Muscle layer of duodenum (tissue), 2 donors: ENCODE measurements at regions not wholly inside any gene's neighbourhood (a gene's known extent, or its start where the extent isn't known, plus 50 kb on each side); places are given as distances from the start of the nearest gene placed in this dataset.

Experiments used
- H3K27ac ChIP-seq: one replicate; pipeline ENCODE4 v1.7.0; 2013; ENCODE audit warnings: mild to moderate bottlenecking, low read length
- H3K27me3 ChIP-seq: one replicate; pipeline ENCODE4 v1.7.0; 2013; ENCODE audit warnings: low read depth, mild to moderate bottlenecking, control low read depth, low read length
- H3K36me3 ChIP-seq, 2 donors: one replicate each; pipeline ENCODE4 v1.7.0; 2013; ENCODE audit warnings: low read length in 2 of 2, control low read depth in 1 of 2, mild to moderate bottlenecking in 1 of 2; ENCODE audit not compliant: insufficient read depth in 2 of 2, control insufficient read depth in 1 of 2
- H3K4me1 ChIP-seq, 2 donors: one replicate each; pipeline ENCODE4 v1.7.0; 2013; ENCODE audit warnings: low read length in 2 of 2, mild to moderate bottlenecking in 2 of 2, control low read depth in 1 of 2, moderate library complexity in 1 of 2; ENCODE audit not compliant: insufficient read depth in 2 of 2, control insufficient read depth in 1 of 2
- H3K4me3 ChIP-seq, 2 donors: one replicate each; pipeline ENCODE4 v1.7.0; 2013; ENCODE audit warnings: low read length in 2 of 2, low read depth in 1 of 2, mild to moderate bottlenecking in 1 of 2
- H3K9me3 ChIP-seq, 2 donors: one replicate each; pipeline ENCODE4 v1.7.0; 2013; ENCODE audit warnings: low read length in 2 of 2, control low read depth in 1 of 2, mild to moderate bottlenecking in 1 of 2; ENCODE audit not compliant: control insufficient read depth in 1 of 2
- donor health status: healthy.

DNA sequence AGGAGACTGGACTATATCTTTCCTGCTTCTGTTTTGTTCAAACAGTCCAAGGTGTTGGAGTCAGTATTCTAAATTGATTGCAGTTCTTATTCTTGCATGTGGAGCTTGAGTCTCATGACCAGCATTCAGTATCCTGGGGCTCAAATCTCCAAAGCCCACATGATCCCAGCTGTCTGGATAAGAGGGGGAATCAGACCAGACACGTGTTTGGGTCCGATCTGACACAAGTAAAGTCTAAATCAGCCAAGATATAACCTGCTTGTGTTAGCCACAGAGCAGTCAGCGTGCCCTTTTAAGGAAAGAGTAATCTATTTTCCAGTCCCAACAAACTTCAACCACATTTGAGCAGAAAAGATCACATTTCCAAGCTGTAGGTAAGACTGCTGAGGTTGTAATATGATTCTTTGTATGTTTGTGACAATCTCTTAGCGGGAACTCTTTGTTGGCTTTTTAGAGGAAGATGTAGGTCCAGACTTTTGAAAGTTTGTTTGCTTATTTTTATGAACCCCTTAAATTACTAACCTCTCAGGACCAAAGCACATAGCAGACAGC, 334.6 kb downstream of the SLC4A3 start:
- H3K4me3 ChIP-seq, result no peak overlapping the region
- H3K9me3 ChIP-seq, result peaks cover 0 to 3% of the 10 kb centered on the region in 2 donors
- H3K36me3 ChIP-seq, result no peaks in the 10 kb centered on the region
- no peaks in the 10 kb centered on the region for H3K4me1 ChIP-seq
- H3K27me3 ChIP-seq, result no peaks in the 10 kb centered on the region
- H3K27ac ChIP-seq, result no peak overlapping the region

DNA sequence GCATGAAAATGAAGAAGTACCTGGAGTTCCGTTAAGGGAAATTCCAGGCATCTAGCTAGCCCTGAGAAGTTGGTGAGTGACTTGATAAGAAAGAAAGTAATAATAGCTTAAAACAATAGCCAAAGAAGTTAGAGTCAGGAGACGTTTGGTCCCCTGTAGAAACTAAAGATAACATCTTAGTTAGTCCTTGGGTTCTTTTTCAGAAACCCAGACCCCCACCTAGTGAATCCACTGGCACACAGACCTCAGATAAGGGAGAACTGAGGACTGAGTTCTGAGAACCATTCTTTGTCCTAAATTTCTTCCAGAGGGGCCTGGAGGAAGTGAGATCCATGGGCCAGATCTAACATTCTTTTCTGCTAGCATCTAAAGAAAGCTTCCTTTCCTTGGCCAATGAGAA, 335.4 kb downstream of the SLC4A3 start:
- H3K4me1 ChIP-seq, result no peaks in the 10 kb centered on the region
- no peak overlapping the region for H3K4me3 ChIP-seq
- H3K27me3 ChIP-seq, result no peaks in the 10 kb centered on the region
- H3K36me3 ChIP-seq, result no peaks in the 10 kb centered on the region
- no peak overlapping the region for H3K27ac ChIP-seq
- H3K9me3 ChIP-seq, result no peaks in the 10 kb centered on the region

DNA sequence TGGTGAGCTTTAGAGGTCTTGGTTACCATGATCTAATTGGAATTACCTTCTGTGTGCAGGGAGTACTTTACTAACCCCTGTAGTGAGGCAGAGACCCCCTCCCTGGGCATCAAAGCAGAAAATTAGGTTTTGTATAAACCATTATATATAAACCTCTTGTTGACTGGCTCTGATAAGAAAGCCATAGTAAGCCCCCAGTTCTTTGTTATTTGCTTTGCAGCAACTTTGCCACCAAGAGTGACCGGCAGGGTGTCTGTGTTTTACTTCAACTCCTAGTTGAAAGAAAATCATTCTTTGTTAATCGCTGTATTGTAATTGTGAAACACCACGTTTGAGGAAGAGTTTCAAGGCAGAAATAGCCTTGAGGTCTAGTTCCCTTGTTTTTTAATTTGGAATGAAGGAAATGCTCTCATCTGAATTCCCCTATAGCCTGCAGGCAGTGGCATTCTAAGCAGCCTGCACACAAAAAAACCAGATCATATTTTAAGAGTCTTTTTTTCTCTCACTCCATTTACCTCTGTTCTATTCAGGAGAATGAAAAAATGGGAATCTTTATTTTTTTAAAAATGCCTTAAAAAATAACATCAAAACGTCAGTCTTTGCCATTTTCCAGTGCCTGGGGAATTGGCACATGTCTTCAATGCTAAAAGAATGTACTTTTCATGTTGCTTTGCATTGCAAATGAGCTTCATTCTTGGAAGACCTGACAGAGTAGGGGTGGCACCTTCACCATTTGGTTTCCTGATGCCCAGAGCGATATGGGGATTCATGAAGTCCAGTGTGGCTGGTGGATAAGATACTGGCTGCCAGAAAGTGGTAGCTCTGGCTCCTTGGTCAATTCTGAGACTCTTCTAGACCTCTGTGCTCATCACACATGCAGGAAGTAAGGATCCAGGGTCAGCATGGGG, 338.1 kb downstream of the SLC4A3 start:
- Histone ChIP-seq H3K27ac (no peak overlapping the region), H3K9me3 (no peaks in the 10 kb centered on the region), H3K27me3 (no peaks in the 10 kb centered on the region), H3K4me1 (no peaks in the 10 kb centered on the region), H3K36me3 (no peaks in the 10 kb centered on the region), H3K4me3 (no peak overlapping the region)

DNA sequence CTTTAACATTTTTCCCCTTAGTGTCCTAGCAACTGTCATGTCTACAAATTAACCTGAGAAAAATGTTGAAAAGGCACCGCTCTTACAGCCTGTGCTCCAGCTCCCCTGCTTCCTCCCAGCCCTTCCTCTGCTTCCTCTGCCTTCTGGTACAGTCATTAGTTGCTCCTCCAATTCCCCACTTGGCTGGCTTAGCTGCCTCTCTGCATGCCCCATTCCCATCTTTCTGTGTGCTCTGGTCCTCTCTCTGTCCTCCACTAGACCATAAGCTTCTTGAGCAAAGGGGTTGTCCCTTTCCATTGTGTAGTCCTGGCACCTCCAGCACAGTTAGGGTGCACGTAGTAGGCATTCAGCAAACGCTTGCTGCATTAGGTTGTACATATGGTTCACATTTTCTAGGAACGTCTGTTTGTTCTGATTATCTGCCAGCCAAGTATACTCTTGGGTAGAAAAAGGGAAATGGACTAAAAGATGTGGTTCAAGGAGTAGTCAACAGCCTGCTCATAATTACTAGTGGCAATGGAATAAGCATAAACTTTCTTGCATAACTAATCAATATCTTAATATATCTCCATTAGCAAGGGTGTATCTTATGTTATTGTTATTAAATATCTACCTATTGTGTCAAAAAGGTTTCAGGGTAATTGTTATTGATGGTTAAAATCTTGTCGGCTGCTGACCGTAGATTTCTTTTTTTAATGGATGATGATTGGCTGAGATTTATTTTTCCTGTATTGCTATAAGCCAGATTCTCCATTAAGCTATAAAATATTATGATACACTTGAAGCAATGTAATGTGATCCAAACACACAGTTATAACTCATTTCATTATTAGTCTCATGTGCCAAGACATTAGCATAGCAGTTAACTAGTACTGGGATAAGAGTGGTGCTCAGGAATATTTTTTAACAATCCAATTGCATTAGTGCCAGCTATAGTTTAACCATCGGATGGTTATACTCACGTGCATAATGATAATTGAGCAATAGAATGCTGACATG, 340.1 kb downstream of the SLC4A3 start:
- Histone ChIP-seq H3K27me3 (no peaks in the 10 kb centered on the region), H3K27ac (no peak overlapping the region), H3K36me3 (no peaks in the 10 kb centered on the region), H3K4me3 (no peak overlapping the region), H3K4me1 (no peaks in the 10 kb centered on the region), H3K9me3 (no peaks in the 10 kb centered on the region)

DNA sequence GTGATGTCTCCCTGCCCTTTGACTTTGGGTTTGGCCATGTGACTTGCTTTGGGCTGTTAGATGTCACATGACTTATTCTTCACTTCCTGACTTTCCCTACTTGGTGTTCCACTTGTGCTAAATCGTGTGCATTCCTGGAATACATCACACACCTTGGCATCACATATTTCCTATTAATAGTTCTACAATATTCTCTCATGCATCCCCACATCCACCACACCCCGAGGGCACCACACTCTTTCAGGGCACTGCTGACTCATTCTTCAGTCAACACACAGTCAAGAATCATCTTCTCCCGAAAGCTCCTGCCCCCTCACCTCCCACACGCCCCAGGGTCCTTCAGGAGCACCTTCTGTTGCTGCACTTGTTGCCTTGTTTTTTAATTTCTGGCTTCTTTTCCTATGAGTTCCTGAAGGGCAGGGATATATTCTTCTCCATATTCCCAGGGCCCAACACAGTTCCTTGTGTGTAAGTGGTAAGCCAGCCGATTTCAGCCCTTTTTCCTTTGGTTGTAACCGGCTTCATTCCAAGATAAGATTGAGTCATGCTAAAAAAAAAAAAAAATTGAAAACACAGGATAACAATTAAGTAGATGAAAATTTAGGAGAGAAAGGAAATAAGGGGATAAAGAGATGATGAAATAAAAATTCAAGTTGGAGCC, 341.4 kb downstream of the SLC4A3 start:
- H3K27ac ChIP-seq, result no peak overlapping the region
- no peaks in the 10 kb centered on the region for H3K27me3 ChIP-seq
- no peak overlapping the region for H3K4me3 ChIP-seq
- no peaks in the 10 kb centered on the region for H3K36me3 ChIP-seq
- no peaks in the 10 kb centered on the region for H3K9me3 ChIP-seq
- H3K4me1 ChIP-seq, result no peaks in the 10 kb centered on the region

DNA sequence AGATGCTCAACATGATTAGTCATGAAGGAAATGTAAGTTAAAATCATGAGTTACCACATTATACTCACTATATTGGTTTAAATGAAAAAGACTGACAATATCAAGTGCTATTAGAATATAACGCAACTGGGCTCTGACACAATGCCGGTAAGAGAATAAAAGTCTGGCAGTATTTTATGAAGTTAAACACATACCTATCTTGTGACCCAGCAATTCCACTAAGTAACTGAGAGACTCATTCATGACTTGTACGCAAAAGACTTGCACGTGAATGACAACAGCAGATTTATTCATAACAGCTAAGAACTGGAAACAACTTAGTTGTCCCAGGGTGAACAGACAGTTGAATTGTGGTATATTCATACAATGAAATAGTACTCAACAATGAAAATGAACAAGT, 342.1 kb downstream of the SLC4A3 start:
- Histone ChIP-seq H3K27me3 (no peaks in the 10 kb centered on the region), H3K4me1 (no peaks in the 10 kb centered on the region), H3K9me3 (no peaks in the 10 kb centered on the region)

DNA sequence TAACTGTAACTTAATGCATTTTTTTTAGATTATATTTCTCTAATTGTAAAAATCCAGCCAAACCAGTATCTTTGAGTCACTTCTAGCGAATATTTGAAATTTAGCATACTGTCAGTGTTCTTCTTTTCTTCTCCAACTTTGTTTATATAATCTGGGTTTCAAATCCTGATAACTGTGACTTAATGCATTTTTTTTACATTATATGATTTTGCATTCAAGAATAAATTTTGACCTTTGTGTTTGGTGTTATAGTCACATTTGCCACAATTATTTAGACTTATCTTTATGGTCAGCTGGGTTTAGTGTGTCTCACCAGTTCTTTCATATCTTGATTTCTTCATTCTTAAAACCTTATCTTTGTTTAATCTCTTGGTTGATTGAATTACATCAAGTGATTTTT, 345.7 kb downstream of the SLC4A3 start:
- no peaks in the 10 kb centered on the region for H3K27me3 ChIP-seq
- H3K36me3 ChIP-seq, result no peaks in the 10 kb centered on the region
- H3K27ac ChIP-seq, result no peak overlapping the region
- H3K4me3 ChIP-seq, result no peak overlapping the region
- no peaks in the 10 kb centered on the region for H3K4me1 ChIP-seq
- H3K9me3 ChIP-seq, result no peaks in the 10 kb centered on the region

More for the DNA sequence above, 342.1 kb downstream of the SLC4A3 start:
- no peak overlapping the region for H3K4me3 ChIP-seq
- no peaks in the 10 kb centered on the region for H3K36me3 ChIP-seq
- no peak overlapping the region for H3K27ac ChIP-seq

DNA sequence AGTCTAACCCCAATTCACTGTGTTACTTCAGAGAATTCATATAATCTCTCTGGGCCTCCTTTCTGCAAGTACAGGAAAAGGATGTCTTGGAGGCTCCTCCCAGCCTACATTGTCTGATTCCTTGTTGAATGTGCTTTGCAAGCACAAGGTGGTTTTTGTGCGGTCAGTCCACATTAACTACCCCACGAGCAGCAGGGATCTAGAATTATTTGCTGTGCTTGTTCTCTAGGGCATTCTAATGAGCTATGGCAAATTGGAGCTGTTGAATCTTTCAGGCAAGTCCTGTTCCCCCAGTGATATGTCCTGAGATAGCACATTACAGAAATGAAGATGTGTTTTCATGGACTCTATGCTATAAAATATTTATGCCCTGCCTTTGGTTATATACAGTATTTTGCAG, 349.4 kb downstream of the SLC4A3 start:
- no peaks in the 10 kb centered on the region for H3K27me3 ChIP-seq

DNA sequence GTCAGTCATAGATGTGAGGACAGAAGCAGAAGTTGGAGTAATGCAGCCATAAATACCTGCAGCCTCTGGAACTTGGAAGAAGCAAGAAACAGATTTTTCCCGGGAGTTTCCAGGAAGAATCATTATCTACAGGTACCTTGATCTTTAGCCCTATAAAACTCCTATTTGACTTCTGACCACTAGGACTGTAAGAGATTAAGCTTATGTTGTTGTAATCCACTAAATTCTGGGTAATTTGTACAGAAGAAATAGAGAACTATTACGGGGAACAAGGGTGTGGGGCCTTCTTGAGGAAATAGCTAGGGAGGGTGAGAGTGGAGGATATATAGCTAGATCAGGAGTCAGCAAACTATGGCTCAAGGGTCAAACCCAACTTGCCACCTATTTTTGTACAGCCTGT, 353.2 kb downstream of the SLC4A3 start:
- Histone ChIP-seq H3K9me3 (peaks cover 0 to 4% of the 10 kb centered on the region in 2 donors), H3K27me3 (no peaks in the 10 kb centered on the region), H3K4me3 (no peak overlapping the region), H3K4me1 (no peaks in the 10 kb centered on the region), H3K27ac (no peak overlapping the region), H3K36me3 (no peaks in the 10 kb centered on the region)

More for the DNA sequence above, 349.4 kb downstream of the SLC4A3 start:
- Histone ChIP-seq H3K4me1 (no peaks in the 10 kb centered on the region), H3K36me3 (no peaks in the 10 kb centered on the region), H3K9me3 (no peaks in the 10 kb centered on the region), H3K4me3 (no peak overlapping the region), H3K27ac (no peak overlapping the region)

DNA sequence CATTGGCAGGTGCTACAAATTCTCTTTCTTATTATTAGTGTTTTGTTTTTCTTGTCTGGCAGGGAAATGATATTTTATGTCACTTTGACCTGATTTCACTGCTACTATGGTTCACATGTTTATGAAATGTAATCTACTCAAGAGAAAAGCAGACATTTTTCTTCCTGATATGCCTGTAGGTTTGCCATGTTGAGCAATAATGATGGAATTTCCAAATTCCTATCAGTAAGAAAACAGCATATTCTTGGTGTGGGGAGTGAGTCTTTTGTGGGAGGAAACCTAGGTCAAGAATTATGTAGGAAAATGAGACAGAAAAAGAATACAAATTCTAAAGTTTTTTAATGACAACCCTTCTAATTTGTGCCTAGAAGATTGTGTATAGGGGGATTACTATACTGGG, 356.4 kb downstream of the SLC4A3 start:
- peaks cover 0 to 4% of the 10 kb centered on the region in 2 donors for H3K9me3 ChIP-seq
- H3K27me3 ChIP-seq, result no peaks in the 10 kb centered on the region
- H3K27ac ChIP-seq, result no peak overlapping the region
- H3K4me3 ChIP-seq, result no peak overlapping the region
- H3K4me1 ChIP-seq, result no peaks in the 10 kb centered on the region
- no peaks in the 10 kb centered on the region for H3K36me3 ChIP-seq
